ENCODE measurements at regions not wholly inside any gene's neighbourhood (a gene's known extent, or its start where the extent isn't known, plus 50 kb on each side); places are given as distances from the start of the nearest gene placed in this dataset.

DNA sequence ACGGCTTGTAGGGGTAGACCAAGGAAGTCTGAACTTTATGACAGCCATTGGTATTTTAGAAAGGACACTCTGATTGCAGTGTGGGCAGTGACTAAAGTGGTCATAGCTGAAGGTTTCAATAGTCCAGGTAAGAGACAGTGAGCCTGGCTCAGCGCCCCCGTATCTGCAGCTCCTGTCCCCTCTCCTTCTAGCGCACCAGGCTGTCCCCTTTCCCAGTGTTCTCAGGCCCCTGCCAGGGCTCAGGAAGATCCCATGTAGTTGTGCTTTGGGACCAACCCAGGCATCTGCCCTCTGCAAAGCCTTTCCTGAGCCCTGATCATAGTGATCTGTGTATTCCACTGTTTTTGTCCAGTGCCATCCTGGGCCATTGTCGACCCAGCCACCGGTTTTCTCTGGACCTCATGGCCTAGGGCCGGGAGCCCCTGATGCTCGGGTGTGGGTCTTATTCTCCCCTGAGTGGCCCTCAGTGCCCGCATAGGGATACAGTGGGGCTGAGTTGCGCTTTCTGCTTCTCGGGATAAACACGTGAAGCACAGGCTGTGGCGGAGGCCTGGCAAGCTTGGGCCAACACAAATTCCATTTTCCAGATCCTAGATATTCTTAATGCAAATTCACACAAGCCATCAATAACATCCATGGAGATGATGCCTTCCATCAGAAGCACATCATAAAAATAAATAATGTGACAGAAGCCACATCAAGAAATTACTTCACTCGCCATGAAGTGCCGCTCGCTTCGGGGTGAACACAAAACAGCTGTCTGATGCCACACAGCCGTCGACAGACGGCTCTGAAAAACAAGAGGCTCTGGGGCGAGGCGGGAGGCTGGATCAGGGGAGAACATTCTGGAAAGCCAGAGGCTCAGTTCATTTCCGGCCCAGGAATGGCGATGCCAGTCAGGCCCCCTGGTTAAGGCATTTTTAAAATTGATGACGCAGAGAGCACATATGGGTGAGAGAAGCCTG is 805.0 kb downstream of the TBC1D22A start:
- H3K36me3 ChIP-seq (ENCODE audit: low read length), result no peaks in the 10 kb centered on the region
- no peaks in the 10 kb centered on the region for H3K9me3 ChIP-seq (ENCODE audit: insufficient read depth, low read length)

DNA sequence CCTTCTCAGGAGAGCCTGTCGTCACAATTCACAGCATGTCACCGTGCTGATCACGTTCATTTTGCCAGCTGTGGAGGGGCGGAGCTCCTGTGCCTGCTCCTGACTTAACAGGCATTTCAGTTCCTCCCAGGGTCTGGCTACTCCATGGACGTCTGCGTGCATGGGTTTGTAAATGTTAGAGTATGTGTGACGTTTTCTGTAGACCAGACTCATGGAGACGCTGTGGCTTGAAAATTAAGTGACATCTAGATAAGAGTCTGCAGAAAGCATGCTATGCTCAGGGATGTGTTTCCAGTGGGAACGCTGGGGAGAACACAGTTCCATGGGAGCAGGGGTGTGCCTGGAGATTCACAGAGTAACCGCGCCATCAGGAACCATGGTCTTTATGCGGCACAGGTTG is 804.0 kb downstream of the TBC1D22A start:
- Histone ChIP-seq H4K20me1 (ENCODE audit: low read depth, low read length) (no peaks in the 10 kb centered on the region), H3K9ac (ENCODE audit: low read length) (no peak overlapping the region), H3K79me2 (ENCODE audit: insufficient read depth, low read length) (no peaks in the 10 kb centered on the region), H3K27me3 (ENCODE audit: low read length) (no peaks in the 10 kb centered on the region), H3F3A (ENCODE audit: insufficient read depth) (no peaks in the 10 kb centered on the region), H2AFZ (ENCODE audit: low read depth, low read length, severe bottlenecking) (no peak overlapping the region), H3K4me3 (ENCODE audit: insufficient read depth, low read length, poor library complexity, severe bottlenecking) (no peak overlapping the region), H3K36me3 (ENCODE audit: low read length) (no peaks in the 10 kb centered on the region), H3K4me2 (ENCODE audit: low read depth, low read length, poor library complexity, severe bottlenecking) (no peak overlapping the region), H3K9me3 (ENCODE audit: insufficient read depth, low read length) (no peaks in the 10 kb centered on the region), H3K27ac (ENCODE audit: low read depth, low read length) (no peak overlapping the region), H3K9me2 (replicated peaks; ENCODE audit: insufficient read depth, low read length) (no peaks in the 10 kb centered on the region)
- TF ChIP-seq, protein P1, sequence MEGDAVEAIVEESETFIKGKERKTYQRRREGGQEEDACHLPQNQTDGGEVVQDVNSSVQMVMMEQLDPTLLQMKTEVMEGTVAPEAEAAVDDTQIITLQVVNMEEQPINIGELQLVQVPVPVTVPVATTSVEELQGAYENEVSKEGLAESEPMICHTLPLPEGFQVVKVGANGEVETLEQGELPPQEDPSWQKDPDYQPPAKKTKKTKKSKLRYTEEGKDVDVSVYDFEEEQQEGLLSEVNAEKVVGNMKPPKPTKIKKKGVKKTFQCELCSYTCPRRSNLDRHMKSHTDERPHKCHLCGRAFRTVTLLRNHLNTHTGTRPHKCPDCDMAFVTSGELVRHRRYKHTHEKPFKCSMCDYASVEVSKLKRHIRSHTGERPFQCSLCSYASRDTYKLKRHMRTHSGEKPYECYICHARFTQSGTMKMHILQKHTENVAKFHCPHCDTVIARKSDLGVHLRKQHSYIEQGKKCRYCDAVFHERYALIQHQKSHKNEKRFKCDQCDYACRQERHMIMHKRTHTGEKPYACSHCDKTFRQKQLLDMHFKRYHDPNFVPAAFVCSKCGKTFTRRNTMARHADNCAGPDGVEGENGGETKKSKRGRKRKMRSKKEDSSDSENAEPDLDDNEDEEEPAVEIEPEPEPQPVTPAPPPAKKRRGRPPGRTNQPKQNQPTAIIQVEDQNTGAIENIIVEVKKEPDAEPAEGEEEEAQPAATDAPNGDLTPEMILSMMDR (IDR thresholded peaks at IDR 0.05; ENCODE audit: insufficient read depth, low read length, poor library complexity, severe bottlenecking), result no peak
- no peak for TF ChIP-seq EZH2phosphoT487 (conservative IDR thresholded peaks at IDR 0.05; ENCODE audit: low read length)

More for the DNA sequence above, 805.0 kb downstream of the TBC1D22A start:
- Histone ChIP-seq H3K27ac (ENCODE audit: low read depth, low read length) (no peak overlapping the region), H4K20me1 (ENCODE audit: low read depth, low read length) (no peaks in the 10 kb centered on the region), H3K9ac (ENCODE audit: low read length) (no peak overlapping the region), H3K4me3 (ENCODE audit: insufficient read depth, low read length, poor library complexity, severe bottlenecking) (no peak overlapping the region), H3F3A (ENCODE audit: insufficient read depth) (no peaks in the 10 kb centered on the region), H3K4me2 (ENCODE audit: low read depth, low read length, poor library complexity, severe bottlenecking) (no peak overlapping the region), H3K27me3 (ENCODE audit: low read length) (no peaks in the 10 kb centered on the region), H2AFZ (ENCODE audit: low read depth, low read length, severe bottlenecking) (no peak overlapping the region), H3K79me2 (ENCODE audit: insufficient read depth, low read length) (no peaks in the 10 kb centered on the region), H3K9me2 (replicated peaks; ENCODE audit: insufficient read depth, low read length) (no peaks in the 10 kb centered on the region)
- TF ChIP-seq, protein P1 (IDR thresholded peaks at IDR 0.05; ENCODE audit: insufficient read depth, low read length, poor library complexity, severe bottlenecking), result no peak
- TF ChIP-seq EZH2phosphoT487 (conservative IDR thresholded peaks at IDR 0.05; ENCODE audit: low read length), result no peak

- no peak for TF ChIP-seq EZH2phosphoT487 (conservative IDR thresholded peaks at IDR 0.05; ENCODE audit: low read length)
- TF ChIP-seq, protein P1 (IDR thresholded peaks at IDR 0.05; ENCODE audit: insufficient read depth, low read length, poor library complexity, severe bottlenecking), result no peak
- Histone ChIP-seq H3K79me2 (ENCODE audit: insufficient read depth, low read length) (no peaks in the 10 kb centered on the region), H3K27me3 (ENCODE audit: low read length) (no peaks in the 10 kb centered on the region), H4K20me1 (ENCODE audit: low read depth, low read length) (no peaks in the 10 kb centered on the region), H3K36me3 (ENCODE audit: low read length) (no peaks in the 10 kb centered on the region), H3K4me3 (ENCODE audit: insufficient read depth, low read length, poor library complexity, severe bottlenecking) (no peak overlapping the region), H2AFZ (ENCODE audit: low read depth, low read length, severe bottlenecking) (no peak overlapping the region), H3K4me2 (ENCODE audit: low read depth, low read length, poor library complexity, severe bottlenecking) (no peak overlapping the region), H3K9me2 (replicated peaks; ENCODE audit: insufficient read depth, low read length) (no peaks in the 10 kb centered on the region), H3K9ac (ENCODE audit: low read length) (no peak overlapping the region), H3F3A (ENCODE audit: insufficient read depth) (no peaks in the 10 kb centered on the region), H3K9me3 (ENCODE audit: insufficient read depth, low read length) (no peaks in the 10 kb centered on the region), H3K27ac (ENCODE audit: low read depth, low read length) (no peak overlapping the region)
These were observed 803.2 kb downstream of the TBC1D22A start for GRCh38 chr22:47565607-47566006.
